ENCODE measurements at regions not wholly inside any gene's neighbourhood (a gene's known extent, or its start where the extent isn't known, plus 50 kb on each side); places are given as distances from the start of the nearest gene placed in this dataset.

DNA sequence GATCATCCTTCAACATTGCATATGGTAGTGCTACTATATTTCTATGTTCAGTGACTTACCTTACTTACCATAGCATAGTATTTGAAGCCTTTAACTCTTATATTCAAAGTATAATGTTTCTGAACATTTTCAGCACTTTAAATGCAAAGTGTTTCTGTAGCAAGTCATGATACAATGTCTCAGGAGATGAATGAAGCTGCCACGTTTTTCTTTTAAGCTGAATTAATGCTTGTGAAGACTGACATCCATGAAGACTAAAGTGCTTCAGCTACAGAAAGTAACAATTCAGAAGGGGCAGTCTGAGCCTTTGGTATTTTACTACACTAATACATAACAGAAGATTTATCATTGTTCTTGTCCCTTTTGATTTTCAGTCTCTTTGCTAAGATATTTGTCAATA is 709.1 kb upstream of the ARRDC3 start:
- H3K27ac ChIP-seq = no peak overlapping the region
- TF ChIP-seq ZFX (IDR thresholded peaks at IDR 0.05) = no peak
- TF ChIP-seq, protein P1, sequence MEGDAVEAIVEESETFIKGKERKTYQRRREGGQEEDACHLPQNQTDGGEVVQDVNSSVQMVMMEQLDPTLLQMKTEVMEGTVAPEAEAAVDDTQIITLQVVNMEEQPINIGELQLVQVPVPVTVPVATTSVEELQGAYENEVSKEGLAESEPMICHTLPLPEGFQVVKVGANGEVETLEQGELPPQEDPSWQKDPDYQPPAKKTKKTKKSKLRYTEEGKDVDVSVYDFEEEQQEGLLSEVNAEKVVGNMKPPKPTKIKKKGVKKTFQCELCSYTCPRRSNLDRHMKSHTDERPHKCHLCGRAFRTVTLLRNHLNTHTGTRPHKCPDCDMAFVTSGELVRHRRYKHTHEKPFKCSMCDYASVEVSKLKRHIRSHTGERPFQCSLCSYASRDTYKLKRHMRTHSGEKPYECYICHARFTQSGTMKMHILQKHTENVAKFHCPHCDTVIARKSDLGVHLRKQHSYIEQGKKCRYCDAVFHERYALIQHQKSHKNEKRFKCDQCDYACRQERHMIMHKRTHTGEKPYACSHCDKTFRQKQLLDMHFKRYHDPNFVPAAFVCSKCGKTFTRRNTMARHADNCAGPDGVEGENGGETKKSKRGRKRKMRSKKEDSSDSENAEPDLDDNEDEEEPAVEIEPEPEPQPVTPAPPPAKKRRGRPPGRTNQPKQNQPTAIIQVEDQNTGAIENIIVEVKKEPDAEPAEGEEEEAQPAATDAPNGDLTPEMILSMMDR (conservative IDR thresholded peaks at IDR 0.05) = no peak

DNA sequence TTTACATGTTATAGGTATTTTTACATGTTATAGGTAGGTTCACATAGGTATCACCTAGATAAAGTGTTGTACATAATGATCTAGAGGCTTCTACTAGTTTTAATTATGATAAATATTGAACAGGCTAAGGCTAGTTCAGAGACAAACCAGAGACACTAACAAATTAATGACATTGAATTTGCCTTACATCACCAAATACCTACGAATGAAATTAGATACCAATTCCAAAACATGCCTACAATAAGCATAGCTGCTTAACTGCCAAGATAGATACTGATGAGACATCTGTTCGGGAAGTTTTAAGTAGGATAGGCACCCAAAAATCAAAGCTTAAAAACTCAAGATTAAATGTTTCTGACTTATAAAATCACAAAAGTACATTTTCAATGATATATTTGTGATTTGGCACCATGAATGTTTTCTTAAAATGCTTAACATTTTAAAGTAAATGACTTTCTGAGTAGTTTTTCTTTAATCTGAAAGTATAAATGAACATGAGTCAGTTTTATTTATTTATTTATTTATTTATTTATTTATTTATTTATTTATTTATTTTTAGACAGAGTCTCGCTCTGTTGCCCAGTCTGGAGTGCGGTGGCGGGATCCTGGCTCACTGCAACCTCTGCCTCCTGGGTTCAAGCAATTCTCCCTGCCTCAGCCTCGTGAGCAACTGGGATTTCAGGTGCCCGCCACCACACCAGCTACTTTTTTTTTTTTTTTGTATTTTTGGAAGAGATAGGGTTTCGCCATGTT is 703.1 kb upstream of the ARRDC3 start:
- no peak overlapping the region for H3K27ac ChIP-seq
- no peak for TF ChIP-seq ZFX (IDR thresholded peaks at IDR 0.05)
- TF ChIP-seq, protein P1 (conservative IDR thresholded peaks at IDR 0.05) = no peak

DNA sequence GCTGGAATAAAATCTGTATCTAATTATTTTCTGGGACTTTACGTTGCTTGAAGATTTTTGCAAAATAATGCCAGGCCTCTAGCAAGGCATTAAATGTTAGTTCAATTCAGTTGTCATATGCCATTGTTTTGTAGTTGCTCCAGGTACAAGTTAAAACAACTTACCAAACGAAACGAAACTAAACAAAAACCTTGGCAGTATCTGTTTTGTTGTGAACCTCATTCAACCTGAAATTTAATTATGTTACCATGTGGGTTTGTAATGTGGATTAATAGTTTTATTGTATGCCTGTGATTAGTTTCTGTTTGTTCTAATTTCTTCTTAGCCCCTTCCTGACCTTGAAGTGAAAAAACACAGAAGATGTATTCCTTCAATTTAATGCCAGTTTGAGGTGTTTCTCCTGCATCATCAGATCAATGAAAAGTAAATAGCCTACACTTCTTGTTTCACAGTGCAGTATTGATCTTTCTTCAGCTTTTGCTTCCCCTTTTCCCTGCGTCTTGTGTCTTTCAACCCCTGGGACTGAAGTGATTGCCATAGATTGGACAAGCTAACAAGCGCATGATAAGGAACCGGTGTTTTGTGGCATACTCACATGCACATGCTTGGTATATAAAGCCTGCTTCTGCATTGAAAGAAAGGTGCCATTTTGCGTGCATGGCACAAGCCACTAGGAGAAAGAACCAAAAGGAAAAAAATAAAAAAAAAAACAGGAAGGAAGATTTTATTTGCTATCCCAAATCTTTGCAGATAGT is 699.0 kb upstream of the ARRDC3 start:
- no peak overlapping the region for H3K27ac ChIP-seq
- TF ChIP-seq, protein P1 (conservative IDR thresholded peaks at IDR 0.05) = no peak
- TF ChIP-seq ZFX (IDR thresholded peaks at IDR 0.05) = no peak

DNA sequence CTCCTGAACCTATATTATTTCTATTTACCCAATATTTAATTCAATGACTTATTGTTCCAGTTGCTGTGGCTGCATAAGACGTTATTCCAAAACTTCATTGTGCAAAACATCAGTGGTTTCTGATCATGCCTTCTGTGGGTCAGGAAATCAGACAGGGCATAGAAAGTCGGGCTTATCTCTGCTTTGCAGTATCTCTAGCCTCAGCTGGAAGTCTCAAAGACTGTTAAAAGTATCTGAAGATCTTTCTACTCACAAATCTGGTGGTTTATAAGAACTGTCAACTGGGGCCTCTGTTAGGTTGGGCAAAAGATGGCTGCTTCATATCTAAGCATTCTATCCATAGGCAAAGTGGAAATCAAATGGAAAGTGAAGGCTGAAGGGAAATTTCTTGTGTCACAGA is 687.7 kb upstream of the ARRDC3 start:
- no peak for TF ChIP-seq ZFX (IDR thresholded peaks at IDR 0.05)
- TF ChIP-seq, protein P1 (conservative IDR thresholded peaks at IDR 0.05) = no peak
- no peak overlapping the region for H3K27ac ChIP-seq

DNA sequence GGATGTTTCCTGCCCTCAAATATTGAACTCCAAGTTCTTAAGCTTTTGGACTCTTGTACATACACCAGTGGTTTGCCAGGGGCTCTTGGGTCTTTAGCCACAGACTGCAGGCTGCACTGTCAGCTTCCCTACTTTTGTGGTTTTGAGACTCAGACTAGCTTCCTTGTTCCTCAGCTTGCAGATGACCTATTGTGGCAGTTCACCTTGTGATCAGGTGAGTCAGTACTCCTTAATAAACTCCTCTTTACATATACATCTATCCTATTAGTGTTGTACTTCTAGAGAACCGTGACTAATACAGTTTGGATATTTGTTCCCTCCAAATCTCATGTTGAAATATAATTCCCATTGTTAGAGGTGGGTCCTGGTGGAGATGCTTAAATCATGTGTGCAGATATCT is 681.9 kb upstream of the ARRDC3 start:
- TF ChIP-seq, protein P1 (conservative IDR thresholded peaks at IDR 0.05) = no peak
- no peak for TF ChIP-seq ZFX (IDR thresholded peaks at IDR 0.05)
- no peak overlapping the region for H3K27ac ChIP-seq

DNA sequence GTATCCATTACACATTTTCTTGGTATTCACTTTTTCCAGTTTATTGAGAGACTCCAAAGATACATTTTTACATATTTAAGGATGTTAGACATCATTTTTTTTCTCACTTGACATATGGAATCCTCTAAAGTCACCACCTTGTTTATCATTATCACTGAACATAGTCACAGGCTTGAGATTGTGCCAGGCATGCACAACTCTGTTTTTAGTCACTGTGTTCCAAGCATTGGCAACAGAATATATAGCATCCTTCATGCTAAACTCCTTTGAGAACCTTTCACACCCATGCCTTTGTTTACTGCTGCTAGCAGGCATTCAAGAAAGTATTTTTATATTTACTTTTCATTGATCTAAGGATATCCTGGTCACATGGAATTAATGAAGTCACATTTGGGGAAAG is 668.6 kb upstream of the ARRDC3 start:
- H3K27ac ChIP-seq = no peak overlapping the region
- TF ChIP-seq, protein P1 (conservative IDR thresholded peaks at IDR 0.05) = no peak
- no peak for TF ChIP-seq ZFX (IDR thresholded peaks at IDR 0.05)

DNA sequence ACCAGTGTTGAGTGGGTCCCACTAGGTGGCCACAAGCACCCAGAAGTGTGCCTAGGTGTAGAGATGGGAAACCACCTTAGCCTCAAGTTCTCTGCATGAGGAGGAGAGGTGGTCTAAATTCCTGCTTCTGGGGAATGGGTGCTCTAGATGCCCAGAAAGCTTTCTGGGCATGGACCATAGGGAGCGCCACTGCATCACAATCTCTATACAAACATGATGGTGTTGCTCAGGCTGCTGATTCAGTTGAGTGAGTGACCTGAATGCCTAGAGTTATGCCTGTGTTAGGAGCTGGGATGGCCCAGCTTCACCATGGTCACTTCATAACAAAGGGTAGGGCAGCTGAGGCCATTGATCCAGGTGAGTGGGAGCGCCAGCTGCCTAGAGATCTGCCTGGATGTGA is 667.9 kb upstream of the ARRDC3 start:
- TF ChIP-seq, protein P1 (conservative IDR thresholded peaks at IDR 0.05) = no peak
- TF ChIP-seq ZFX (IDR thresholded peaks at IDR 0.05) = no peak
- no peak overlapping the region for H3K27ac ChIP-seq
